ENCODE measurements at regions not wholly inside any gene's neighbourhood (a gene's known extent, or its start where the extent isn't known, plus 50 kb on each side); places are given as distances from the start of the nearest gene placed in this dataset.

DNA sequence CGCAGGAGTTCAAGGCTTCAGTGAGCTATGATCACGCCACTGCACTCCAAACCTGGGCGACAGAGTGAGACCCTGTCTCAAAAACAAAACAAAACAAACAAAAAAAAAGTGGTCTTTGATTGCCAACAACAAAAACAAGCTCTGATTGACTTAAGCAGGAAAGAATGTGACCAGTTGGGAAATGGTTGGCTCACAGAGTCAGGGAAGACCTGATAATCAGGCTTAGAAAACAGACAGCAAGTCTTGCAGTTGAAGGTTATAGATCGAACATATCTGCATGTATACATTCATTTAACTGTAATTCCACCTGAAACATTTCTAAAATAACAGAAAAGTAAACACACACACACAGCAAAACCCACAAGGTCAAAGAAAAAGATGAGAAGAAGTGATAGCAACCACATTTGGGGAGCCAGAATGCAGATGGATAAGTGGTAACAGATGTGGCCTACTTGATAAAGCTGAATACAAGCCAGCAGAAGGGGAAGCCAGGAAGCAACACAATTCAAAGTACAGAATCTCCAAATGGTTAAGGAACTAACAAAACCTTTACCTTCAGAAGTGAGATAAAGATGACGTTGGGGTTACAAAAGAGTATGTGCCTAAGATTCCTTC lies 699.9 kb upstream of the ZNF385D start:
- peak in 2 of 4 donors; percentile 20 to 30 for DNase-seq
- H3K27me3 ChIP-seq = no peaks in the 10 kb centered on the region
- ATAC-seq = no peak
- intact Hi-C loops (cut with DNase I) = no loop called here
- no peaks in the 10 kb centered on the region for H3K4me1 ChIP-seq
- H3K27ac ChIP-seq = no peak overlapping the region
- TF ChIP-seq, protein P1, sequence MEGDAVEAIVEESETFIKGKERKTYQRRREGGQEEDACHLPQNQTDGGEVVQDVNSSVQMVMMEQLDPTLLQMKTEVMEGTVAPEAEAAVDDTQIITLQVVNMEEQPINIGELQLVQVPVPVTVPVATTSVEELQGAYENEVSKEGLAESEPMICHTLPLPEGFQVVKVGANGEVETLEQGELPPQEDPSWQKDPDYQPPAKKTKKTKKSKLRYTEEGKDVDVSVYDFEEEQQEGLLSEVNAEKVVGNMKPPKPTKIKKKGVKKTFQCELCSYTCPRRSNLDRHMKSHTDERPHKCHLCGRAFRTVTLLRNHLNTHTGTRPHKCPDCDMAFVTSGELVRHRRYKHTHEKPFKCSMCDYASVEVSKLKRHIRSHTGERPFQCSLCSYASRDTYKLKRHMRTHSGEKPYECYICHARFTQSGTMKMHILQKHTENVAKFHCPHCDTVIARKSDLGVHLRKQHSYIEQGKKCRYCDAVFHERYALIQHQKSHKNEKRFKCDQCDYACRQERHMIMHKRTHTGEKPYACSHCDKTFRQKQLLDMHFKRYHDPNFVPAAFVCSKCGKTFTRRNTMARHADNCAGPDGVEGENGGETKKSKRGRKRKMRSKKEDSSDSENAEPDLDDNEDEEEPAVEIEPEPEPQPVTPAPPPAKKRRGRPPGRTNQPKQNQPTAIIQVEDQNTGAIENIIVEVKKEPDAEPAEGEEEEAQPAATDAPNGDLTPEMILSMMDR (IDR thresholded peaks at IDR 0.05) = no peak
- peaks cover 0 to 5% of the 10 kb centered on the region in 2 donors for H3K9me3 ChIP-seq
- H3K4me3 ChIP-seq = no peak overlapping the region
- no peaks in the 10 kb centered on the region for H3K36me3 ChIP-seq

DNA sequence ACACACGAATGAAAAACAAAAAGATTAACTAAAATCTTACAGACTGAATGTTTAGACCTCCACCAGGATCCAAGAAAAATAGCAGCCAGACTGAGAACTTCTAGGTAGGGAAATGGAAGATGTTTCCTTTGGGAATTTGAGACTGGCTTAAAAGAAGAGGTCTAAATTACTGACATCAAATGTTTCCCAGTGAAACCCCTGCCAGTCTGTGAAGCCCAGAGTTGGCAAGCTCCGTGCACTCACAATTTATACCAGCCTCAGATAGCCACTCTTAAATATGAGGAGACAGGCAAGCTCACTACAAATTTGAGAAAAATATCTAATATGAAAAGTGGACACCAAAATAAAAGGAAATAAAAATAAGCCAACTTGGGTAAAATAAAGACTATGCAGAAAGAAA lies 700.5 kb upstream of the ZNF385D start:
- ATAC-seq (no peak), DNase-seq (no peak)
- Histone ChIP-seq H3K27ac (no peak overlapping the region), H3K27me3 (no peaks in the 10 kb centered on the region), H3K9me3 (peaks cover 0 to 5% of the 10 kb centered on the region in 2 donors), H3K36me3 (no peaks in the 10 kb centered on the region), H3K4me3 (no peak overlapping the region), H3K4me1 (no peaks in the 10 kb centered on the region)
- intact Hi-C loops (cut with DNase I) = no loop called here
- TF ChIP-seq, protein P1 (IDR thresholded peaks at IDR 0.05) = no peak

DNA sequence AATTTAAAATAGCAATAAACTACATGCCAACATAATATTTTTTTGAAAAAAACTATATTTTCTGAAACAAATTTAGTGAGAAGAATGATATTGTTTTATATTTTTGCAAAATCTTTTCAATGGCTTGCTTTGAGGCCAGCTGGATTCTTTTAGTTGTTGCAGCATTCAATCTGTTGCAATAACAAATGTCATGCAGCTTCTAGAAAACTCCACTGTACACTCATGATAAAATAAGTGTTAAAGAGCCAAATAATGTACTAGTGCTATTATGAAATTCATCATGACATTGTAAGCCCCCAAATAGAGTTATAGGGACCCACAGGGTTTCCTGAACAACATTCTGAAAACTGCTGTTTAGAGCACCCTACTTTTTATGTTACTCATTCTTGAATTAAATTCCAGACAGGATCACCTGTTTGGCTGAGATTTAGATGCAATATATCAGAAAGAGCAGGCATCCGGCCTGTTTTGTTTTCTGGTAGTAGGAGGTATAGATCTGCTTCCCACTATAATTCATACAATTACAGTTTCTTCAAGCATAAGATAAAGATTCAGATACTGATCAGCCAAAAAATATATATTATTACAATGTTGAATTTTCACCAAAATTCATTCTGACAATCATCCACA lies 703.0 kb upstream of the ZNF385D start:
- intact Hi-C loops (cut with DNase I) = no loop called here

DNA sequence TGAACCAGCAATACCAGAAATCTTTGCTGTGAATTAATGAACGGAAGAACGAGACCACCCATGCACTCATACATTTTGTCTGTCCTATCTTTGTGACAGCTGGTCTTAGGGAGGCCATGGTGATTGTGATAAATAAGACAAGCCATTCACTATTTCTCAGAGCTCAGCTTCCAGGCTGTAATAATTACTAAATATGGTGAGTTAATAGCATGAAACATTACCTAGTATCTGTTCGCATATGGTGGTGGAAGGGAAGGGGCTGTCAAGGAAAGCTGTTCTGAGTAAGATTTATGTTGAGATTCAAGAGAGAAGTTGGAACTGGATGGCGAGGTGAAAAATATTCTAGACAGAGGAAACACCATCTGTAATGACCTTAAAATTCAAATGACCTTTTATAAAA lies 719.0 kb upstream of the ZNF385D start:
- no peaks in the 10 kb centered on the region for H3K36me3 ChIP-seq
- H3K27me3 ChIP-seq = no peaks in the 10 kb centered on the region
- TF ChIP-seq, protein P1 (IDR thresholded peaks at IDR 0.05) = no peak
- H3K4me3 ChIP-seq = no peak overlapping the region
- intact Hi-C loops (cut with DNase I) = no loop called here
- no peaks in the 10 kb centered on the region for H3K9me3 ChIP-seq
- no peaks in the 10 kb centered on the region for H3K4me1 ChIP-seq
- ATAC-seq (no peak), DNase-seq (no peak)
- no peak overlapping the region for H3K27ac ChIP-seq

More for the DNA sequence above, 703.0 kb upstream of the ZNF385D start:
- no peaks in the 10 kb centered on the region for H3K36me3 ChIP-seq
- H3K27me3 ChIP-seq = no peaks in the 10 kb centered on the region
- no peak for ATAC-seq
- no peak overlapping the region for H3K4me3 ChIP-seq
- no peaks in the 10 kb centered on the region for H3K4me1 ChIP-seq
- TF ChIP-seq, protein P1 (IDR thresholded peaks at IDR 0.05) = no peak
- peak in 2 of 4 donors; percentile 17 to 30 for DNase-seq
- H3K27ac ChIP-seq = no peak overlapping the region
- no peaks in the 10 kb centered on the region for H3K9me3 ChIP-seq

DNA sequence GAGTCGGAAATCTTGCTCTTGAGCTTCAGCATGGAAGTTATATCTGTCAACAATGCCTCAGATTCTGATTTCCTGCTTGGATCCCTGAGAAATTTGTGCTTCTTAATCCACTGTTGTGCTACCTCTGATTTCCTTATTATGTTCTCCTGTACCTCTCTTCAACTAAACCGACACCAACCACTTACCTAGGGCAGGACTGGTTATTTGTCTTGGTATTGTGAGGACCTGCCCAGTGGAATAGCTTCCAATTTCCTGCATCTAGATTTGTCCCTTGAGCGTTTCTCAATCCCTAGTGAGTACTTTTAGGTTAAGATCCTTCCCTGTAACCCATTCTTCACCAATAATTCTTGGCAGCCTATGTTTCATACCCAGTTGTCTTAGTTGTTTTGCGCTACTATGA lies 720.5 kb upstream of the ZNF385D start:
- Histone ChIP-seq H3K27me3 (no peaks in the 10 kb centered on the region), H3K4me1 (no peaks in the 10 kb centered on the region), H3K36me3 (no peaks in the 10 kb centered on the region), H3K4me3 (no peak overlapping the region), H3K9me3 (no peaks in the 10 kb centered on the region), H3K27ac (no peak overlapping the region)
- TF ChIP-seq, protein P1 (IDR thresholded peaks at IDR 0.05) = no peak
- intact Hi-C loops (cut with DNase I) = no loop called here
- DNase-seq = no peak
- ATAC-seq = peak; percentile 52

Measured in left lung (tissue), 4 donors.